WTC11 (cell line): ENCODE measurements at regions not wholly inside any gene's neighbourhood (a gene's known extent, or its start where the extent isn't known, plus 50 kb on each side); places are given as distances from the start of the nearest gene placed in this dataset.

Source experiments
- CREM ChIP-seq: sonication (generic); formaldehyde crosslinking; IDR thresholded peaks from 2 replicates; pipeline ENCODE4 v1.8.1; 2022; ENCODE audit warnings: mild to moderate bottlenecking, missing genetic modification reagents, moderate library complexity
- SMAD4 ChIP-seq: sonication (generic); formaldehyde crosslinking; IDR thresholded peaks from 2 replicates; pipeline ENCODE4 v1.8.0; 2022; ENCODE audit warnings: mild to moderate bottlenecking, missing genetic modification reagents
- TEAD4 ChIP-seq: sonication (generic); formaldehyde crosslinking; IDR thresholded peaks from 2 replicates; pipeline ENCODE4 v1.8.0; 2022; ENCODE audit warnings: mild to moderate bottlenecking, missing genetic modification reagents
- ZBTB21 ChIP-seq: sonication (generic); formaldehyde crosslinking; IDR thresholded peaks from 2 replicates; pipeline ENCODE4 v1.8.1; 2023; ENCODE audit warnings: mild to moderate bottlenecking, missing genetic modification reagents, borderline replicate concordance
- ZNF121 ChIP-seq: sonication (generic); formaldehyde crosslinking; IDR thresholded peaks from 2 replicates; pipeline ENCODE4 v1.8.0; 2023; ENCODE audit warnings: missing genetic modification reagents
- TF ChIP-seq, protein P1 (sequence below): fragments of 200-600 bp; IDR thresholded peaks from 2 replicates; pipeline ENCODE4 v1.8.0; 2022; ENCODE audit warnings: antibody characterized with exemption
- TF ChIP-seq, protein P2 (sequence below): sonication (generic); formaldehyde crosslinking; IDR thresholded peaks from 2 replicates; pipeline ENCODE4 v1.8.1; 2022; ENCODE audit warnings: mild to moderate bottlenecking, moderate library complexity, missing genetic modification reagents
- TF ChIP-seq, protein P3 (sequence below): sonication (generic); formaldehyde crosslinking; IDR thresholded peaks from 2 replicates; pipeline ENCODE4 v1.8.0; 2022; ENCODE audit warnings: mild to moderate bottlenecking, missing genetic modification reagents
- TF ChIP-seq, protein P4 (sequence below): sonication (generic); formaldehyde crosslinking; IDR thresholded peaks from 2 replicates; pipeline ENCODE4 v1.8.0; 2022; ENCODE audit warnings: mild to moderate bottlenecking, missing genetic modification reagents

DNA sequence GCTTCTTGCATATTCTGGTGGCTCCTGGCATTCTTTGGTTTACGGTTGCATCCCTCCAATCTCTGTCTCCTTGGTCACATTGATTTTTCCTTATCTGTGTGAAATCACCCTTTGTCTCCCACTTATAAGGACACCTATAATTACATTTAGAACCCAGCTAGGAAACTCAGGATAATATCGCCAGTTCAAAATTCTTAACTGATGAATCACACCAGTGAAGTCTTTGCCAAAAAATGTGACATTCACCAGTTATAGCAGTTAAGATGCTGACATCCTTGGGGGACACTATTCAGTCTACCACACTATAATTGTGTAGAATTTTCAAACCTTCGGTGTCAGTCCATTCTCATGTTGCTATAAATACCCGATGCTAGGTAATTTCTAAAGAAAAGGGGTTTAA, 320.2 kb downstream of the TMX3 start:
- TF ChIP-seq, protein P1, sequence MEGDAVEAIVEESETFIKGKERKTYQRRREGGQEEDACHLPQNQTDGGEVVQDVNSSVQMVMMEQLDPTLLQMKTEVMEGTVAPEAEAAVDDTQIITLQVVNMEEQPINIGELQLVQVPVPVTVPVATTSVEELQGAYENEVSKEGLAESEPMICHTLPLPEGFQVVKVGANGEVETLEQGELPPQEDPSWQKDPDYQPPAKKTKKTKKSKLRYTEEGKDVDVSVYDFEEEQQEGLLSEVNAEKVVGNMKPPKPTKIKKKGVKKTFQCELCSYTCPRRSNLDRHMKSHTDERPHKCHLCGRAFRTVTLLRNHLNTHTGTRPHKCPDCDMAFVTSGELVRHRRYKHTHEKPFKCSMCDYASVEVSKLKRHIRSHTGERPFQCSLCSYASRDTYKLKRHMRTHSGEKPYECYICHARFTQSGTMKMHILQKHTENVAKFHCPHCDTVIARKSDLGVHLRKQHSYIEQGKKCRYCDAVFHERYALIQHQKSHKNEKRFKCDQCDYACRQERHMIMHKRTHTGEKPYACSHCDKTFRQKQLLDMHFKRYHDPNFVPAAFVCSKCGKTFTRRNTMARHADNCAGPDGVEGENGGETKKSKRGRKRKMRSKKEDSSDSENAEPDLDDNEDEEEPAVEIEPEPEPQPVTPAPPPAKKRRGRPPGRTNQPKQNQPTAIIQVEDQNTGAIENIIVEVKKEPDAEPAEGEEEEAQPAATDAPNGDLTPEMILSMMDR, result no peak
- TF ChIP-seq TEAD4 (CRISPR knock-in tag), result no peak
- no peak for TF ChIP-seq CREM (CRISPR knock-in tag)
- TF ChIP-seq ZBTB21 (CRISPR knock-in tag), result no peak
- TF ChIP-seq, protein P2, sequence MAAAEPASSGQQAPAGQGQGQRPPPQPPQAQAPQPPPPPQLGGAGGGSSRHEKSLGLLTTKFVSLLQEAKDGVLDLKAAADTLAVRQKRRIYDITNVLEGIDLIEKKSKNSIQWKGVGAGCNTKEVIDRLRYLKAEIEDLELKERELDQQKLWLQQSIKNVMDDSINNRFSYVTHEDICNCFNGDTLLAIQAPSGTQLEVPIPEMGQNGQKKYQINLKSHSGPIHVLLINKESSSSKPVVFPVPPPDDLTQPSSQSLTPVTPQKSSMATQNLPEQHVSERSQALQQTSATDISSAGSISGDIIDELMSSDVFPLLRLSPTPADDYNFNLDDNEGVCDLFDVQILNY (CRISPR knock-in tag), result no peak
- TF ChIP-seq SMAD4 (CRISPR knock-in tag), result no peak
- no peak for TF ChIP-seq ZNF121 (CRISPR knock-in tag)
- TF ChIP-seq, protein P3, sequence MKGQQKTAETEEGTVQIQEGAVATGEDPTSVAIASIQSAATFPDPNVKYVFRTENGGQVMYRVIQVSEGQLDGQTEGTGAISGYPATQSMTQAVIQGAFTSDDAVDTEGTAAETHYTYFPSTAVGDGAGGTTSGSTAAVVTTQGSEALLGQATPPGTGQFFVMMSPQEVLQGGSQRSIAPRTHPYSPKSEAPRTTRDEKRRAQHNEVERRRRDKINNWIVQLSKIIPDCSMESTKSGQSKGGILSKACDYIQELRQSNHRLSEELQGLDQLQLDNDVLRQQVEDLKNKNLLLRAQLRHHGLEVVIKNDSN (CRISPR knock-in tag), result no peak
- TF ChIP-seq, protein P4, sequence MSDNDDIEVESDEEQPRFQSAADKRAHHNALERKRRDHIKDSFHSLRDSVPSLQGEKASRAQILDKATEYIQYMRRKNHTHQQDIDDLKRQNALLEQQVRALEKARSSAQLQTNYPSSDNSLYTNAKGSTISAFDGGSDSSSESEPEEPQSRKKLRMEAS (CRISPR knock-in tag), result no peak
